ENCODE measurements at regions not wholly inside any gene's neighbourhood (a gene's known extent, or its start where the extent isn't known, plus 50 kb on each side); places are given as distances from the start of the nearest gene placed in this dataset.

DNA sequence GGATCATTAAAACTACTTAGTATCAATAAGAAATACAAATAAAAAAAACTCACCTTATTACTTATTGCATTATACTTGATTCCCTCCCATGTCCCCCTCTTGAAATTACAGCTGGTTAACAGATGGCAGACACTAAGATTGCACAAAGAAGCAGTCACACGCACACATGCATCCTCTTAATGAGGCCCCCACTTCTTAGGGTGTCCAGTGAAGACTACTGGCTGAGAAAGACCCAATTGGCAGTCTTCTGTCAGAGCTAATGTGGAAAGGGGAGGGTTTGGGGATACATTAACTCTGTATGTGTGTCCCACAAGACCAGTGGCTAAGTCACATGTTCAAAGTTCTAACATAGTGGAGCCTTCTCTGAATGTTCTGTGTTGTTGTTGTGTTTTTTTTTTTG is 210.7 kb downstream of the MTX2 start:
- TF ChIP-seq CTCF (tag by site-specific recombination; IDR thresholded peaks at IDR 0.05) (no peak), ZNF302 (tag by site-specific recombination; IDR thresholded peaks at IDR 0.05; ENCODE audit: low read depth) (no peak), PBX3 (CRISPR knock-in tag; IDR thresholded peaks at IDR 0.05) (no peak), ZNF394 (tag by site-specific recombination; IDR thresholded peaks at IDR 0.05; ENCODE audit: borderline replicate concordance) (no peak), ZIC2 (tag by site-specific recombination; IDR thresholded peaks at IDR 0.05) (no peak), ZBTB17 (tag by site-specific recombination; IDR thresholded peaks at IDR 0.05) (no peak), ZNF169 (tag by site-specific recombination; IDR thresholded peaks at IDR 0.05) (no peak), ZNF76 (tag by site-specific recombination; IDR thresholded peaks at IDR 0.05; ENCODE audit: borderline replicate concordance, low read depth) (no peak)
- TF ChIP-seq, protein P1, sequence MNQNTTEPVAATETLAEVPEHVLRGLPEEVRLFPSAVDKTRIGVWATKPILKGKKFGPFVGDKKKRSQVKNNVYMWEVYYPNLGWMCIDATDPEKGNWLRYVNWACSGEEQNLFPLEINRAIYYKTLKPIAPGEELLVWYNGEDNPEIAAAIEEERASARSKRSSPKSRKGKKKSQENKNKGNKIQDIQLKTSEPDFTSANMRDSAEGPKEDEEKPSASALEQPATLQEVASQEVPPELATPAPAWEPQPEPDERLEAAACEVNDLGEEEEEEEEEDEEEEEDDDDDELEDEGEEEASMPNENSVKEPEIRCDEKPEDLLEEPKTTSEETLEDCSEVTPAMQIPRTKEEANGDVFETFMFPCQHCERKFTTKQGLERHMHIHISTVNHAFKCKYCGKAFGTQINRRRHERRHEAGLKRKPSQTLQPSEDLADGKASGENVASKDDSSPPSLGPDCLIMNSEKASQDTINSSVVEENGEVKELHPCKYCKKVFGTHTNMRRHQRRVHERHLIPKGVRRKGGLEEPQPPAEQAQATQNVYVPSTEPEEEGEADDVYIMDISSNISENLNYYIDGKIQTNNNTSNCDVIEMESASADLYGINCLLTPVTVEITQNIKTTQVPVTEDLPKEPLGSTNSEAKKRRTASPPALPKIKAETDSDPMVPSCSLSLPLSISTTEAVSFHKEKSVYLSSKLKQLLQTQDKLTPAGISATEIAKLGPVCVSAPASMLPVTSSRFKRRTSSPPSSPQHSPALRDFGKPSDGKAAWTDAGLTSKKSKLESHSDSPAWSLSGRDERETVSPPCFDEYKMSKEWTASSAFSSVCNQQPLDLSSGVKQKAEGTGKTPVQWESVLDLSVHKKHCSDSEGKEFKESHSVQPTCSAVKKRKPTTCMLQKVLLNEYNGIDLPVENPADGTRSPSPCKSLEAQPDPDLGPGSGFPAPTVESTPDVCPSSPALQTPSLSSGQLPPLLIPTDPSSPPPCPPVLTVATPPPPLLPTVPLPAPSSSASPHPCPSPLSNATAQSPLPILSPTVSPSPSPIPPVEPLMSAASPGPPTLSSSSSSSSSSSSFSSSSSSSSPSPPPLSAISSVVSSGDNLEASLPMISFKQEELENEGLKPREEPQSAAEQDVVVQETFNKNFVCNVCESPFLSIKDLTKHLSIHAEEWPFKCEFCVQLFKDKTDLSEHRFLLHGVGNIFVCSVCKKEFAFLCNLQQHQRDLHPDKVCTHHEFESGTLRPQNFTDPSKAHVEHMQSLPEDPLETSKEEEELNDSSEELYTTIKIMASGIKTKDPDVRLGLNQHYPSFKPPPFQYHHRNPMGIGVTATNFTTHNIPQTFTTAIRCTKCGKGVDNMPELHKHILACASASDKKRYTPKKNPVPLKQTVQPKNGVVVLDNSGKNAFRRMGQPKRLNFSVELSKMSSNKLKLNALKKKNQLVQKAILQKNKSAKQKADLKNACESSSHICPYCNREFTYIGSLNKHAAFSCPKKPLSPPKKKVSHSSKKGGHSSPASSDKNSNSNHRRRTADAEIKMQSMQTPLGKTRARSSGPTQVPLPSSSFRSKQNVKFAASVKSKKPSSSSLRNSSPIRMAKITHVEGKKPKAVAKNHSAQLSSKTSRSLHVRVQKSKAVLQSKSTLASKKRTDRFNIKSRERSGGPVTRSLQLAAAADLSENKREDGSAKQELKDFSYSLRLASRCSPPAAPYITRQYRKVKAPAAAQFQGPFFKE (tag by site-specific recombination; IDR thresholded peaks at IDR 0.05; ENCODE audit: borderline replicate concordance) = no peak
